Activated CD8-positive, alpha-beta memory T cell treated with anti-CD3 and anti-CD28 coated beads, Interleukin-2, amount 50 U/mL, for 24 hours (primary cell): ENCODE measurements at regions not wholly inside any gene's neighbourhood (a gene's known extent, or its start where the extent isn't known, plus 50 kb on each side); places are given as distances from the start of the nearest gene placed in this dataset.

Source experiments
- DNase-seq: peaks from one replicate; pipeline ENCODE4 v3.0.0-alpha.2; 2020; ENCODE audit errors: extremely low read depth

DNA sequence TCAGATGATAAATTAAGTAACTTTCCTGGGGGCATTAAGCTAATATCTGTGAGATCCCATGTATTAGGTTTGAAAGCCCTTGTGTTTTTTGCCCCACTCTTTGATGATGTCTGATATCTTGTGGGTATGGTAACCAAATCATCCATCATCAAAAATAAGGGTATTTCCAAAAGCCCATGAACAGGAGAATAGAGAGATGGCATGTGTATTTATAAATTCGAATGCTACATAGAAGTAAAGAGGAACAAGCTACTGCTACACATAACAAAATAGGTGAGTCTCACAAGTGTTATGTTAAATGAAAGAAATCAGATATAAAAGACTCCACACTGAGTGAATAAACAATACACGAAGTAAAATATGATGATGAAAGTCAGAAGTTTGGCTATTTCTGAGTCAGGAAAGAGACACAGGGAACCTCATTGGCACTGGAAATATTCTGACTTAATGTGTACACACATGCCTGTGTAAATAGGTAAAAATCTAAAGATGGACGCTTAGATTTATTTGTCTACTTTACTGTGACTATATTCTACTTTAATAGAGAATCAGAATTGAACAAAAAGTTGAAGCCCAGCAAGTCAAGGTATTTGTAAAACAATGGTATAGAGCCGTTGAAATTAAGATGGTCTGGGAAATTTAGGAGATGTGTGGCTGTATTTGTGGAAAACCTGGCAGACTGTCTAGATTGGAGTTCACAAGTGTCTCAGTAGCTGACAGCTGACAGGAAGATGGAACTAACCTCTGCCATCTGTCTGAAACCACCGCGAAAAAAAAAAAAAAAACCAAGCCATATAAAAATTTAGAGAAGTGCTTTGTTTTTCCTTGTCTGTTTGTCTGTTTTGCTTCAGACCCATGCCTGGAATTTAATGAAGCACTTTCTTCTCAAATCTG, 111.0 kb upstream of the TGFBR2 start:
- DNase-seq: no peak

DNA sequence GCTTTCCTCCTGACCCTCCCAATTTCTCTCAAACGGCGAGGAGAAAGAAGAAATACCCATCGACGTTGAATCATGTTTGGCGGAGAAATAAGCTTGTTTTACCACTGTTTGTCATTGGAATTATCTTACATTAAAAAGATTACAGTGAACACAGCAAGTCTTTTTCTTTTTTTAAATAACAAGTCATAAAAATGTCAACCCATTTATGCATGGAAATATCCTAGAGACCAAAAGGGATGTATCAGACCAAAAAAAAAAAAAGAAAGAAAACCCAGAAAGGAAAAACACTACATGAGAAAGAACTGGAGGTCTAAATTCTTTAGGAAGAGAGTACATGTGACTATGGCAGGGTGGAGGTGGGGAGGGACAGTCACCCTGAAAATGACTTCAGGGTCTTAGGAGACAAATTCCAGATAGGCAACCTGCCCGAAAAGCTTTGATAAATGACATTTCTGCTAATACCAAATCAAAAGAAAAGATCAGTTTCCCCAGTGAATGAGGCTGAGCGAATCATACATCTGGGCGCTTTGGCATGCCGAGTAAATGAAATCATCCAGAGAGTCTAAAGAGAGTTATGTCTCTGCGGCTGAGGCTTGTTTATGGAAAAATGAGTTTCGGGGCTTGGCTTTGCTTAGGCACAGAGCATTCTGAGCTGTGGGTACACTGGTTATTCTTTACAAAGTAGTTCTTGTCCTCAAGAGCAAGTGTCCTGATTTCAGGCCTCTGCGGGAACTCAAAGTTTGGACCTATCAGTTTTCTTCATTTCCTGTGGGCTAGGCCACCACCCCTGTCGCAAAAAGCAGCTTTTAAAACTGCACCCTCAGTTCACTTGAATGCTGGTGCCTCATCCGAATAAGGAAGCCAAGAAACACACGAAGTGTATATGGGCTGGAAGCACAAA, 110.1 kb upstream of the TGFBR2 start:
- no peak for DNase-seq

DNA sequence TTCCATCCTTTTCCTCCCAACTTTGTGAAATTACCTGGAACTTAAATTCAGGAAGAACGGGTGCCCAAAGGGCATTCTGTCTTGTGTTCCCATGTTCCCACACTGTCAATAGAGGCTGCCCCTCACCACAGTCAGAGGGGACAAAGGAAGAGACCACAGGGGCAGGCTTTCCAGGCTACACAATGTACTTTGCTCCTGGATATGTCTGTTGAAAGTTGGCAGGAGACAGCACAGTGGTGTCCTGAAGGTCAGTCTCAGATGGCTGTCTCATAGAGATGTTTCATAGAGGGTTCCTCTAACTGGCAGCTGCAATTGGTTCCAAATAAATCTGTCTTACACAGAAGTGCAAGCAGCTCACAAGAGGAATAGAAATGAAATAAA, 107.8 kb upstream of the TGFBR2 start:
- DNase-seq: no peak

DNA sequence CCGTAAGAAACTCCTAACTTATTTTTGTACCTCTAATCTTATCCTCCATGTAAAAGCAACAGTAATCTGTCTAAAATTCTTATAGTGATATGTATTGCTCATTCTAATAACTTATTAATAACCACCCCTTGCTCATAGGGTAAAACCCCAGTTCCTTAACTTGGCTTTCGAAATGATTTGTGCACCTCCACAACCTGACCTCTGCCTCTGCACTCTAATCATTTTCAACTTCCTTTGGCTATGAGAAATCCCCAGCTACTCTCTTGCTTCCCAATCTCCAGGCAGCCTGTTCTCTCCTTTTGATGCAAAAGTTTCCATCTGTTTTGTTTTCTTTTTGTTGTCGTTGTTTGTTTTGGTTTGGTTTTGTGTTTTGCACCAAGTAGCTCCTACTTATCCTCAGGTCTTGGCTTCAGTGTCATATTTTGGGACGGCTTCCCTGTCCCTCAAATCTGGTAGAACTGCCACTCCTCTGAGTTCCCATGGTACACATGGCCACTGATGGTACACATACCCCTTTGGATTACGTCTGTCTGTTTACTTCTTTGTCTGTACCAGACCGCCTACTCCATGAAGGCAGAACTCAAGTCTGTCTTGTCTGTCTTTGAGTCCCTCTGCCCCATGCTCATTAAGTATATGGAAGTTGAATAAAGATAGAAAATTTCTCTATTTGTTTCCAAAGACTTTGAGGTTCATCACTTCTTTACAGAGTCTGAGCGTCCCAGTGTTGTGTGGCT, 105.6 kb upstream of the TGFBR2 start:
- no peak for DNase-seq

DNA sequence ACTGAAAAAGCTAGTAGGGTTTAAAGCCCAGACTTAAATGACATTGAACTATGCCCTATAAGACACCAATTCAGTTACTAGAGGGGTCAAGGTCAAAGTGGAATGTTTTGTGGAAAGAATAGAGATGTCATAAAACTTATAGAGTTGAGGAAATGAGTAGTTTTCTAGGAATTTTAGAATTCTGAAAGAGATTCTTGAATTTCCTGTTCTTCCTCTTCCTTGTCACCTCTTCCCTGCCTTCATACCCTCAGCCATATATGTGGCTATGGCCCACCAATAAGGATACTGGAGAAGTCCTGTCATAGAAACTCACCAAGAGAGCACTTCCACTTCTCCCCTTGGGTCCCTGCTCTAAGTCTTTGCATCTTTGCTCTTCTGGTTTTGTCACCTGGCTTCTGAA, 104.9 kb upstream of the TGFBR2 start:
- DNase-seq: no peak

DNA sequence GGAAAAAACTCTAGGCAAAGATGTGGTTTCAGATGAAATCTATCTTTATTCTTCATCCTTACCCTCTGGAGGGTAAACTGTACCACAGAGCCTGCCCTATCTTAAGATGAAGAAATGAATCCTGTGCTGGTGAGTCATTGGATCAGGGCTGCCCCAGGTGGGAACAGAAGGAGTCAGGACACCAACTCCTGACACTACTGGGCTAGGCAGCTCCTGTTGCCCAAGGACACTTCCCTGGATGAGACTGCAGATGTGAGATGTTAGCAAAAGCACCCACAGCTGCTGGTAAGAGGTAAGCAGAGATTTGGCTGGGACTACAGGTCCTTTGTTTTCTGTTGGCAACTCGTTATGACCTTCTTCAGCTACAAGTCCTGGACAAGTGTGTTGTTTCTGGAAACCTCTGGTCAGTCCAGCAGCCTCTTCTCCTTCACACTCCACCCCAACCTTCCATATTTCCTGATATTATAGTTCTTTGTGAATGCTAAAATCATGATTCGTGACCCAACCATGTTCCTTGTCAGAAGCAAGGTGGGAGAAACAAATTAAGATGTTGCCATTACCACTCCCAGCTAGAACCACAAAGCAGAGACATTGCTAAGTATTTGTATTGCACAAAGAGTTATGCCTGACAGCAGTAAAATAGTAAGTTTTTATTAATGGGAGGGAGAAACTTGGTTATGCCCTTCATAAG, 104.2 kb upstream of the TGFBR2 start:
- no peak for DNase-seq

DNA sequence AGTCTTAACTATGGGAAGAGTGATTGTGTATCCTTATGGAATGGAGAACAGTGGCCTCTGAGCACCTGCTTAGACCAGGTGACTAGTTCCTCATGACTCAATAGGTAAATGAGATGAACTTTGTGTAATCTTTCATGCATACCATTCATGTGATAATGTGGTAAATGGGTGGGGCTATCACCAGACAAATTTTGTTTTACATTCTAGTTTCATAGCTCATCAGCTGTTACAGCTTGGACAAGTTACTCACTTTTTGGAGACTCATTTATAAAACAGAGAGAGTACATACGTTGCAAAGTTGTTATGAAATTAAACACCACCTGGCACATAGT, 103.7 kb upstream of the TGFBR2 start:
- DNase-seq: no peak

DNA sequence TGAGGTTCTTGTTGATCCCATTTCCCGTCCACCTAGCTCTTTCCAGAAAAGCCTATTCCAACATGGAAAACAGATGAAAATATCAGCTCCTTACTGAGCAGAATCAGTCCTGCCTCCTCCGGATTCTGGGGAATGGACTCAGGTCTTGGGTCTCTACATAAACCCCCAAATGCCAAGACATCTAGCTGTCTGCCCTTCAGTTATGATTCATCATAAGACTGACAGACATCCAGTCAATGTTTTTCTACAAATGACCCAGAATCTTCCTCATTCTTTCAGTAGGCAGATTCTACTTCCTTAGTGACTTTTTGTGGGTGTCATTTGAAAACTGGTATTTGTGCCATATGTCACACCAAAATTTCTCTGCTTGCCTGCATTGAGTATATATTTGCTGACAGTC, 103.0 kb upstream of the TGFBR2 start:
- no peak for DNase-seq

DNA sequence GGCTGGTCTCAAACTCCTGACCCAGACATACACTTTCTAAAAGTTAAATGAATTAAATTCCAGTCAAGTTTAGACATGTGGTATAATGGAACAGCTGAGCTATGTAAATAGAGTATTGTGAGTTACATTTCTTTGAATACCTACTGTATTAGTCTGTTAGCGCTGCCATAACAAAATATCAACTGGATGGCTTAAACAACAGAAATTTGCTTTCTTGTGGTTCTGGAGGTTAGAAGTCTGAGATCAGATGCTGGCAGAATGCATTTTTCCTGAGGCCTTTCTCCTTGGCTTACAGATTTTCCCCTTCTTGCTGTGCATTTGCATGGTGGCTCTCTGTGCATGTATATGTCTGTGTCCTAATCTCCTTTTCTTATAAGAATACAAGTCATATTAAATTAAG, 101.5 kb upstream of the TGFBR2 start:
- DNase-seq: no peak

DNA sequence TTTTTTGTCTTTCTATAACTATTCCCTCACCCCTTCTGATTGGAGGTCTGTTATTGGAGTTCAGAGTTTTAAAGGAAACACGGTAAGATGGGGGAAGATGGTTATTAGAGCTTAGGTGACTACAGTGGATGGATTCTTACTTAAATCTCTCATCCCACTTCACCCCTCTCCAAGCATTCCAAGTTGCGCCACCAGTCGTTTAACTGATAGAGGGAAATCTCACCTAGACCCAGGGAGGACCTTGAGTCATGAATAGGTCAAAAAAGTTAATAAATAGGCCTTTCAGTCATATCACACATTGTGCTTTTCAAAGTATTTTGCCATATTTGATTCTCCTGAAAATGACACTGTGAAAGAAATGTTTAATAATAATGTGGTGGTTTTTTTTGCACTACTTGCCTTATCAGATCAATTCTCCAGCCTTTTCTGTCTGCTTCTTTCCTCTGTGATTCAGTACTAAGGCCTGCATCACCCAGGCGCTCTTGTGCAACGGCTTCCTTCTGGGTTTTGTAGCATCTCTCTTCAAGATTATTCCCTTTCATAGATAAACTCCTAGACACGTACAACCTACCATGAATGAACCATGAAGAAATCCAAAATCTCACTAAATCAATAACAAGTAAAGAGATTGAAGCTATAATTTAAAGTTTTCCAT, 100.4 kb upstream of the TGFBR2 start:
- DNase-seq: no peak

DNA sequence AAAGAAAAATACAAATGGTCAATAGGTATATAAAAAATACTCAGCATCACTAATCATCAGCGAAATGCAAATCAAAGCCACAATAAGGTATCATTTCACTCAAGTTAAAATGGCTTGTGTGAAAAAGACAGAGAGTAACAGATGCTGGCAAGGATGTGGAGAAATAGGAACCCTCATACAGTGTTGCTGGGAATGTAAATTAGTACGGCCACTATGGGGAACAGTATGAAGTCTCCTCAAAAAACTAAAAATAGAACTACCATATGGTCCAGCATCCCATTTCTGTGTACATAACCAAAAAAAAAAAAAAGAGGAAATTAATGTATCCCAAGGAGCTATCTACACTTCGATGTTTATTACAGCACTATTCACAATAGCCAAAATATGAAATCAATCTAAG, 98.1 kb upstream of the TGFBR2 start:
- DNase-seq: no peak

DNA sequence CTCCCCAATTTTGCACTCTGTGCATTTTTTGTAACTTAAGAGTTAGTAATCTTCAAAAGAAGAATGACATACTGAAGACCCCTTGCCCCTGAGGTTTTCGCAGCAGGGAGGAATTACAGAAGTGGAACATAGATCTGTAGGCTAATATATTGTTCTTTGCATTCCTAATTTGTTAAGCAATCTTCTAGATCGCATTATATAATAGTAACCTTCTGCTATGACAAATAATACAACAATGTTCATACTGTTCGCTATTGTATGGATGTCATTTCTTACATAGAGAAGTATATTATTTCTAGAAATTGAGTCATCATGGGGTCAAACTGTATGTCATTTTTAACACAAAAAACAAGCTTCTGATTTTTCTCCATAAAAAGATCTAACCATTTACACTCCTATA, 95.8 kb upstream of the TGFBR2 start:
- no peak for DNase-seq

DNA sequence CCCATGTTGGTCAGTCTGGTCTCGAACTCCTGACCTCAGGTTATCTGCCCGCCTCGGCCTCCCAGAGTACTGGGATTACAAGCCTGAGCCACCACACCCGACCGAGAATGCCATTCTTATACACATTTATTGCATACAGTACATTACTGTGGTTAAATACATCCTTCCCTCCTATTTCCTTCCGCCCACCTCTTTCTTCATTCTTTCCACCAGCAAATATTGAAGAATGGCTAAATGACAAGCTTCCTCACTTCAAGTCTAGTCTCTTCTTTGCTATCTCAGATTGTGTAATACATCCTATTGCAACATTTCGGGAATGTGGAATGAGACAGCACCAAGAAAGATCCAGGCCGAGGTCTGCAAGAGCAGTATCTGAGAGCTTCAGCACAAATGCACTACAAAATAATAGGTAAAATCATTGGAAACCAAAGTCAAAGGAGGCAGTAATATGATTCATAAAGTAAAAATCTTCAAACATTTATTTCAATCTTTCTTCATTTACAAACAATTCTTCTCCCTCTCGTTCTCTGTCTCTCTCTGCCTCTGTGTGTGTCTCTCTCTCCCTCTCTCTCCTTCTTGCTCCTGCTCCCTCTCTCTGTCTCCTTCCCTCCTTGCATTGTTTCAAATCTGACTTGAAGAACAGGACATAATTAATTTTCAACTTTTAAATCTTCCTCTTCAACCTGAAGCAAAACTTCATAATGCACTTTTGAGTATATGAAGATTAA, 94.7 kb upstream of the TGFBR2 start:
- no peak for DNase-seq

DNA sequence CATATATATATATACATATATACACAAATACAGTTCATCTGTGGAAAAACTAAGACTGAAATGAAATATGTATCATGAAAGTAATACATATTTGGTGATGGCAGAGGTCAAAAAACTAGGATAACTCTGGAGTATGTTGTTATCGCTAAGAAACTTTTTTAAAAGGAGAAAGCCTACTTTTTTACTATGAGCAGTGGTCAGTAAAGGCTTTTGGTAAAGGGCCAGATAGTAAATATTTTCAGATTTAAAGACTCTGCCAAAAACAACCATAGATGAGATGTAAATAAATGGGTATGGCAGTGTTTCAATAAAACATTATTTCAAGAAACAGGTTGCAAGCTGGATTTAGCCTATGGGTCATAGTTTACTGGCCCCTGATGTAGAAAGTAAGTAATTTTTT, 93.8 kb upstream of the TGFBR2 start:
- no peak for DNase-seq

DNA sequence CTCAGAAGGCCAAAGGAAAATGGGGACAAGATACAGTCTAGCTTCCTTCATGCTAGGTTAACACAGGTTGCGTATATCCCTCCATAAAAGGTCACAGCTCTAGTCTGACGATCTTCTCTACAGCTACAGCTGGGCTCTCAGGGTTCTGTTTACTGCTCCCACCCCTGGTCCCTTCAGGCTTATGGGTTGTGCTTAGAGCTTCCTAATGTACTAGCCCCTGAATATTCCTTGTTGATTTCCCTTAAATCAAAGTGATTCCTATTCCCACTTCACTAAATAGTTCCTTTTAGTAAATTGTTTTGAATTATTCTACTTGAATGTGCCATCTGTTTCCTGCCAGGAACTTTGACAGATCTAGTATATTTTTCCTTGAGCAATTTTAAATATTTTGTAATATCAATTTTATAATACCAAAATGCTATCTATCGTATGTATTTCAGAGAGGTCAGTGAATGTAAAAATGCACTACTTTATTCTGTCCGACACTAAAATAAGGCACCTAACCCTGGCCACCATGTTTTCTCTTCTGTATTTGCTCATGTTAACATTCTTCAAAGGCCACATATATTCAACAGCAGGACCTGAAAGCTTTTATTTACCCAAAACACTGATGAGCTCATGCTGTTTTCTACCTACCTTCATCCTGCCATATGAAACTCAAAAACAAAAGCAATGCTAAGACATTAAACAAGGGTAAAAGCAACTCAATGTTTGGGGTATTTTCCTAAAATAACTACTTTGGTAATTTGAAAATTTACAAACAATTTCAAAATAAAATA, 92.8 kb upstream of the TGFBR2 start:
- DNase-seq: no peak

DNA sequence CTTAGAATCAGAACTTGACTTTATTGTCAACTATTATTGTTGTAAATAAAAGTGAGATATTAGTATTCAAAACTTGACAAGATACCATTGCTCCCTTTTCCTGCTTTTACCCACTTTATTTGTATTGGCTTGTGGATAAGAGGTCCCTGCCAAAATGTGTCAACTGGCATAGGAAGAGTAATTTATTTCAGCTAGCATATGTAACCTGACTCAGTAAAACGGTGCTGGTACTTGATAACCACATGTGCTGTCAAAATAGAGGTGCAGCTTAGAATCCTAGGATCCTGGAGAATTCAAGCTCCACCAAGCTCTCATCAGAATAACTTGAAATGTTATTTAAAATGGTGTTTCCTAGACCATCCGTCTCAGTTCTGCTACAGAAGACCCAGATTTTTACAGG, 90.2 kb upstream of the TGFBR2 start:
- DNase-seq: no peak

DNA sequence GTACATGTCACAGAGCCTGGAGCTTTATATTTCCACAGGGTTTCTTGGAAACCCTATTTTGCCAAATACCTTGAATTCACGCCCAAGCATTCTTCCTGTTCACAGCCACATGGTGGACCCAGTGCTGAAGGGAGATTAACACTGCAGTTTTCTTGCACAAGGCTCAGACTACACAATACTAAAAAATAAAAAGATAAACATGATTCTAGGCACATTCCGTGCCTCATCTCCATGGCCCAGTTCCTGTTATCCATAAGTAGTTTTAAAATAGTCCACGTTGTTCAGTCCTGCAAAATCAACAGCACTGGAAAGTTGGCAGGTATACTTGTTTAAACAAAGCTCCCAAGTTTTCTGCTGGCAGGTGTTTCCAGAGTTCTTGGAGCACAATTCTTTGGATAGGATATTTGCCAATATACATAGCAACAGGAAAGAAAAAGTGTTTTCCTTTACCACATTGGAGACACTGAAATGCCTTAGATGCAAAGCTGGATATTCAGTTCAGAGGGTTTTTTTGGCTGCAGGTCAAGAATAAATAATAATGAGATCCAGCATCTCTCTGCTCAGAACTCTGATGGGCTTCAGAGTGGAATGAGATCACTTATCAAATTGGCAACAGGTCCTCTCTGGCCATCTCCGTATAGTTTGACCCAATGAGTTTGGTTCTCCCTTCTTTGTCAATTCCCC, 88.1 kb upstream of the TGFBR2 start:
- DNase-seq: no peak

DNA sequence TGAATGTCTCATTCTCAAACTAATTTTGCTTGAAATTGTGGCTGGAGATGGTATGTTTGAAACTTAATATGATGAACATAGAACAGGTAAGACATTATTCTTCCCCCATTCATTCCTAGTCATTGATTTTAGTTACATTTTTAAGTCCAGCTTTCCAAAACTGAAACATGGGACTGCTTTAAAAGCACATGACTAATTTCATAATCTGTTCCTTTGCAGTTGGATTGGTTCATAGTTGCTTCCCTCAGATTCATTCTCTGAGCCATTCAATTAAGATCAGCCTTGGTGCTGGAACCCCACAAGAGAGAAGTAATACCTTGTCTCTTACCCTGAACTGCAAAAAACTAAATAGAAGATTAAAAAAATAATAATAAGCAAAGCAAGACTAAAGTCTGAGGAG, 87.5 kb upstream of the TGFBR2 start:
- no peak for DNase-seq

DNA sequence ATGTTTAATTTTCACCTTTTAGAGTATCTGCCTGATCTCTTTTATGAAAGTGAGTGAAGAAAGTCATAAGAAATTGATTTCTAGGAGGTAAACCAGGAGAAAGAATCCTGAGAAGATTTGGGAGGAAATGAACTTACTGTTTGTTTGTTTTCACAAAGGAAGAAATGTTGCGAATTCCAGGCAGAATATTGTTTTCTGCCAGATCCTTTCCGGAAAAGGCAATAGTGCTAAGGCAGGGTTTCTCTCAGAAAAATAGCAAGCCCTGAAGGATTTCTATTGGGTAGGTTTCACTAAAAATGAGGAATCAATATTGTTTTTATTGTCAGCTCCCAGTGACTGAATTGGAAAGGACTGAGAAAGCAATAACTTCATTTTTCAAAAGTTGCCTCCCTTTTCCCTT, 85.7 kb upstream of the TGFBR2 start:
- DNase-seq: no peak
